DMS114 treated with DMSO at 0.1 percent for 48 hours (cell line): ENCODE measurements at regions not wholly inside any gene's neighbourhood (a gene's known extent, or its start where the extent isn't known, plus 50 kb on each side); places are given as distances from the start of the nearest gene placed in this dataset.
"Not testable (repeated sequence)": the region's sequence is repeated elsewhere in the genome, so short reads cannot be mapped to it uniquely, and the experiment has no call there.

Source experiments
- DNase-seq: peaks from one replicate; lab custom pipeline; 2025; ENCODE audit not compliant: unreplicated experiment; lab: John Stamatoyannopoulos, UW

GRCh38 chr4:116055857-116056827 is 942.7 kb upstream of the NDST4 start:
- DNase-seq = no peak

GRCh38 chr4:116027311-116027710 is 913.9 kb upstream of the NDST4 start:
- no peak for DNase-seq

- DNase-seq = no peak
Observed at GRCh38 chr4:116024954-116025708, 911.7 kb upstream of the NDST4 start.

- DNase-seq = no peak
Observed at GRCh38 chr4:116023049-116023448, 909.6 kb upstream of the NDST4 start.

GRCh38 chr4:116020141-116020722 is 906.8 kb upstream of the NDST4 start:
- no peak for DNase-seq

GRCh38 chr4:116018831-116019230 is 905.4 kb upstream of the NDST4 start:
- DNase-seq = no peak

GRCh38 chr4:116016201-116016600 is 902.8 kb upstream of the NDST4 start:
- no peak for DNase-seq

GRCh38 chr4:116015549-116015948 is 902.1 kb upstream of the NDST4 start:
- DNase-seq = no peak

GRCh38 chr4:116015062-116015461 is 901.6 kb upstream of the NDST4 start:
- DNase-seq = no peak

- no peak for DNase-seq
Observed at GRCh38 chr4:116010923-116011322, 897.5 kb upstream of the NDST4 start.

GRCh38 chr4:116005806-116006088 is 892.3 kb upstream of the NDST4 start:
- no peak for DNase-seq

GRCh38 chr4:116005037-116005805 is 891.8 kb upstream of the NDST4 start:
- DNase-seq = no peak

GRCh38 chr4:116001291-116001690 is 887.9 kb upstream of the NDST4 start:
- no peak for DNase-seq

GRCh38 chr4:115986573-115986972 is 873.2 kb upstream of the NDST4 start:
- no peak for DNase-seq

GRCh38 chr4:115975421-115976001 is 862.1 kb upstream of the NDST4 start:
- not testable (repeated sequence) for DNase-seq

GRCh38 chr4:115973768-115974167 is 860.3 kb upstream of the NDST4 start:
- DNase-seq = no peak

GRCh38 chr4:115972967-115973366 is 859.5 kb upstream of the NDST4 start:
- DNase-seq = no peak

- no peak for DNase-seq
Observed at GRCh38 chr4:115970859-115971258, 857.4 kb upstream of the NDST4 start.

GRCh38 chr4:115969756-115970155 is 856.3 kb upstream of the NDST4 start:
- no peak for DNase-seq

- DNase-seq = no peak
Observed at GRCh38 chr4:115965588-115965987, 852.2 kb upstream of the NDST4 start.
